Activated CD4-positive, alpha-beta memory T cell treated with anti-CD3 and anti-CD28 coated beads for 36 hours (primary cell): ENCODE measurements at regions not wholly inside any gene's neighbourhood (a gene's known extent, or its start where the extent isn't known, plus 50 kb on each side); places are given as distances from the start of the nearest gene placed in this dataset.

ENCODE experiments used
- CTCF ChIA-PET: fragments of 350-600 bp; sonication (Branson Sonifier 250); formaldehyde crosslinking; loops from one replicate; lab custom pipeline; 2021; ENCODE audit warnings: antibody characterized with exemption, inconsistent platforms; lab: Charles Lee
- POLR2A ChIA-PET: fragments of 350-600 bp; sonication (Branson Sonifier 250); formaldehyde crosslinking; loops from one replicate; lab custom pipeline; 2021; ENCODE audit warnings: antibody characterized with exemption; lab: Charles Lee
- DNase-seq: peaks from one replicate; pipeline ENCODE4 v3.0.0-alpha.2; 2020
- H3K27ac Mint-ChIP-seq: one replicate; pipeline ENCODE4 v1.8.0; 2021; ENCODE audit warnings: mixed read lengths
- H3K27me3 Mint-ChIP-seq: one replicate; pipeline ENCODE4 v1.8.0; 2021; ENCODE audit warnings: mixed read lengths
- H3K36me3 Mint-ChIP-seq: one replicate; pipeline ENCODE4 v1.8.0; 2021; ENCODE audit warnings: mixed read lengths
- H3K4me1 Mint-ChIP-seq: one replicate; pipeline ENCODE4 v1.8.0; 2021; ENCODE audit warnings: low read depth, mixed read lengths
- H3K4me3 Mint-ChIP-seq: one replicate; pipeline ENCODE4 v1.8.0; 2021; ENCODE audit warnings: mild to moderate bottlenecking, mixed read lengths
- H3K9me3 Mint-ChIP-seq: one replicate; pipeline ENCODE4 v1.8.0; 2021; ENCODE audit warnings: mixed read lengths
- intact Hi-C: fragments of 100-400 bp; cut with micrococcal nuclease; formaldehyde crosslinking; loops from one replicate; pipeline ENCODE4 v1.15.1; 2023

DNA sequence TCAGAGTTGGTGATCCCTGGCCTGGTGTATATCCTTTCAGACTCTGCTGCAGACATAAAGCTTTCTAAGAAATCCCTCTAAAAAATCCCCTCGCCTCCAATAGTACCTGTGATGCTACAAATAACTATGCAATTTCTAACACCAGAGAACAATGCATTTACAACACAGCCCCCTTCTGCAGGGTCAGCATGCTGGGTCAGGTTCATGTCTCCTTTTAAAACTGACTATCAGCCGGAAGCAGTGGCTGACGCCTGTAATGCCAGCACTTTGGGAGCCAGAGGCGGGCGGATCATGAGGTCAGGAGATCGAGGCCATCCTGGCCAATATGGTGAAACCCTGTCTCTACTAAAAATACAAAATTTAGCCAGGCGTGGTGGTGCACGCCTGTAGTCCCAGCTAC, 77.0 kb upstream of the SPATA12 start:
- Mint-ChIP-seq H3K4me3 (no peak overlapping the region), H3K9me3 (no peaks in the 10 kb centered on the region), H3K27me3 (no peaks in the 10 kb centered on the region), H3K36me3 (no peaks in the 10 kb centered on the region), H3K27ac (no peak overlapping the region), H3K4me1 (peaks cover 32% of the 10 kb centered on the region)
- CTCF ChIA-PET = interaction anchor here (0.6 kb wide), 1 partner anchor 281 kb away, joined by 5 read pairs; no protein-coding TSS in a partner anchor
- intact Hi-C loops = no loop called here
- POLR2A ChIA-PET = no interaction called here
- DNase-seq = no peak

DNA sequence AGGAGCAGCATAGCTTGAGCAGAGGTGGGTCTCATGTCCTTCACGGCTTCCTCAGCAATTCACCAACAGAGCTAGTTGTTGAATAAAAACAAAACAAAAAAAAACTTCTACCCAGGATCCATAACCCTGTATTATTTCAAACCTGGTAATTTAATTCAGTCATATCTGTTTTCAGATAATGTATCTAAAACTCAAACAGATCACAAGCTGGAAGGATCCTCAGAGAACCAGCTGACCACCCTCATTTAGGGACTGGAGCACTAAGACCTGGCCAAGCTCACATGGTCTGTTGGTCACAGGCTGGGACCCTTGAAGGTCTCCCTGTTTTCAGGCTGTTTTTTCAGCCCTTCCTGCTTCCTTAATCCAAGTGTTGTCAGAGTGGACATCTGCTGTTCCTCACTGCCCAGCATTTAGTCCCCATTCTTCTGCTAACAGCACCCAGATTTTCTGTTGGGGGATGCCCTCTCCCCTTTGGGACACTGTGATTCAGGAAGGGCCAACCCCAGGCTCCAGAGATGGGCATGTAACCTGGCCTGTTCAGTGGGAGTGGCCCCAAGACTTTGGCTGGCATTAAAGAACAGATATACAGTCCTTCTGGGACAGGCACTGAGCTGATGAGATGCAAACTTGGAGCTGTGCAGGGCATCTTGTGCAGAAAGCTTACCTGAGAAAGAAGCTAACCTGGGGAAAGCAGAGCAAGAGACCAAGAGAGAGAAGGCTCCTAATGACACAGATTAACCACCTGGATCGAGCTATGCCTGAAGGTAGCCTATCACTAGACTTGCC, 78.8 kb upstream of the SPATA12 start:
- Mint-ChIP-seq H3K27ac (peak overlapping the region; percentile 72), H3K9me3 (no peaks in the 10 kb centered on the region), H3K36me3 (no peaks in the 10 kb centered on the region), H3K4me3 (no peak overlapping the region), H3K27me3 (no peaks in the 10 kb centered on the region), H3K4me1 (peaks cover 28% of the 10 kb centered on the region)
- CTCF ChIA-PET = interaction anchor here (0.6 to 3.7 kb wide), 14 partner anchors 8 to 280 kb away, joined by 3 to 17 read pairs (median 4); no protein-coding TSS in a partner anchor
- POLR2A ChIA-PET = interaction anchor here (1.1 to 1.4 kb wide), 4 partner anchors 170 to 299 kb away, joined by 3 to 7 read pairs (median 5); partner anchors contain the start of genes ARHGEF3 and TASOR
- no peak for DNase-seq
- intact Hi-C loops = loop anchor here (1.0 to 2.0 kb wide), 7 partner anchors 21 to 279 kb away; partner anchors contain the start of gene ARHGEF3

DNA sequence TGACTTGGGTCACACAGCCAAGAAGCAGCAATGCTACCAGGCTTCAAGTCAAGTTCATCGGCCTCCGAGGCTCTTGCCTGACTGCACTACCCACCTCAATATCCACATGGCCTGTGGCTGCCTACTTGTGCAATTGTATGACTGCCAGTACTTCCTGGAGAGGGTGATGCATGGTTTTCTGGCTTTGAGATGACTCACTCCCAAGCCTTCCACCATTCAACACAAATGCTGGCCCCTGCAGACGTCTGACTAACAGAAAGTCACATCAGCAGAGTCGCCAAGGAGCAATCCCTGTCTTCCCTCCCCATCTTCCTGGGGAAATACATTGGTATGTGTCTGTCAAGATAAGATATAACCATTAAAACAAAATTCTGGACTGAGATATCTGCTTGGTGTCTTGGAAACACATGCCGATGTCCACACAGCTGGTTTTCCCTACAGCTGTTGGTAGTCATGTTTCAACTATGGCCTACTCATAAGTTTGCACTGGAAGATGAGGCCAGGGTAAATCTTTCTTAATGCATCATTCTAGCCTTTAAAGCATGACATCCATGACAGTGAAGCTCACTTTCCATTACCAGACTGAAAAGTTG, 79.6 kb upstream of the SPATA12 start:
- H3K27ac Mint-ChIP-seq = peak overlapping the region; percentile 72
- DNase-seq = peak; percentile 83
- intact Hi-C loops = loop anchor here (1.0 to 2.0 kb wide), 8 partner anchors 20 to 278 kb away; partner anchors contain the start of gene ARHGEF3
- H3K27me3 Mint-ChIP-seq = no peaks in the 10 kb centered on the region
- ChIA-PET CTCF (interaction anchor here (0.6 to 3.7 kb wide), 13 partner anchors 9 to 279 kb away, joined by 3 to 17 read pairs (median 4); no protein-coding TSS in a partner anchor), POLR2A (interaction anchor here (1.1 to 1.4 kb wide), 5 partner anchors 117 to 298 kb away, joined by 3 to 7 read pairs (median 6); partner anchors contain the start of genes ARHGEF3 and TASOR)
- peaks cover 23% of the 10 kb centered on the region for H3K4me1 Mint-ChIP-seq
- no peak overlapping the region for H3K4me3 Mint-ChIP-seq
- H3K36me3 Mint-ChIP-seq = no peaks in the 10 kb centered on the region
- no peaks in the 10 kb centered on the region for H3K9me3 Mint-ChIP-seq

DNA sequence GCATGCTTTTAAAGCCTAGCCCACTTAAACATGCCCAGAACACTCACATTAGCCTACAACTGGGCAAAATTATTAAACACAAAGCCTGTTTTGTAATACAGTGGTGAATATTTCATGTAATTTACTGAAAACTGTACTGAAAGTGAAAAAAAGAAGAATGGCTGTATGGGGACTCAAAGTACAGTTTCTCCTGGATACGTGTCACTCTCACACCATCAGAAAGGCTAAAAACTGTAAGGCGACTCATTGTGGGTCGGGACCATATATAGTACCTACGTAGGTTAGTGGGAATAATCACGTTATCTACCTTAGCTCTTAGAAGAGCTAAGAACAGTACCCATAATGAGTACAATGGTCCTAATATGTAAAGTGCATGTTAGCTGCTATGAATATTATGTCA, 80.2 kb upstream of the SPATA12 start:
- ChIA-PET CTCF (interaction anchor here (0.5 to 3.7 kb wide), 9 partner anchors 9 to 216 kb away, joined by 3 to 17 read pairs (median 4); no protein-coding TSS in a partner anchor), POLR2A (interaction anchor here (1.2 to 1.4 kb wide), 2 partner anchors 116 to 180 kb away, joined by 6 to 7 read pairs; no protein-coding TSS in a partner anchor)
- no peak for DNase-seq
- intact Hi-C loops = loop anchor here (1.0 to 2.0 kb wide), 5 partner anchors 19 to 277 kb away; partner anchors contain the start of gene ARHGEF3
- no peak overlapping the region for H3K4me3 Mint-ChIP-seq
- no peaks in the 10 kb centered on the region for H3K27me3 Mint-ChIP-seq
- H3K36me3 Mint-ChIP-seq = no peaks in the 10 kb centered on the region
- H3K9me3 Mint-ChIP-seq = no peaks in the 10 kb centered on the region
- H3K4me1 Mint-ChIP-seq = peaks cover 17% of the 10 kb centered on the region
- H3K27ac Mint-ChIP-seq = no peak overlapping the region

DNA sequence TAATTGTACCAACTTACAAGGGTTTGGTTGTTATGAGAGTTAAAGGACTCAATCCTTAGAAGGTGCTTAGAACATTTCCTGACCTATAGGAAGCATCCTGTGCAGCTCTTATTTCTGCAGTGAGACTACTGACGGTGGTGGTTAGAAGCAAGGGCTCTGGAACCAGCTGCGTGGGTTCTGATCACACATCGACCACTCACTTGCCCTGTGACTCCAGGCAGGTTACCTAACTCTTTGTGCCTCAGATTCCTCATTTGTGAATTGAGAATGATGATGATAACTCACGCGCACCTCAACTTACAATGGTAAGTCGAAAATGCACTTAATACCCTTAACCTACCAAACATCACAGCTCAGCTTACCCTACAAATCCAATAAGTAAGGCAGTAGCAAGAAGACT, 80.7 kb upstream of the SPATA12 start:
- Mint-ChIP-seq H3K27me3 (no peaks in the 10 kb centered on the region), H3K4me1 (peaks cover 17% of the 10 kb centered on the region), H3K9me3 (no peaks in the 10 kb centered on the region), H3K4me3 (no peak overlapping the region), H3K27ac (no peak overlapping the region), H3K36me3 (no peaks in the 10 kb centered on the region)
- intact Hi-C loops = loop anchor here (1.0 to 2.0 kb wide), 5 partner anchors 19 to 277 kb away; partner anchors contain the start of gene ARHGEF3
- ChIA-PET CTCF (interaction anchor here (0.5 to 3.7 kb wide), 5 partner anchors 10 to 190 kb away, joined by 3 to 17 read pairs (median 5); no protein-coding TSS in a partner anchor), POLR2A (interaction anchor here (1.2 kb wide), 1 partner anchor 116 kb away, joined by 6 read pairs; no protein-coding TSS in a partner anchor)
- no peak for DNase-seq

DNA sequence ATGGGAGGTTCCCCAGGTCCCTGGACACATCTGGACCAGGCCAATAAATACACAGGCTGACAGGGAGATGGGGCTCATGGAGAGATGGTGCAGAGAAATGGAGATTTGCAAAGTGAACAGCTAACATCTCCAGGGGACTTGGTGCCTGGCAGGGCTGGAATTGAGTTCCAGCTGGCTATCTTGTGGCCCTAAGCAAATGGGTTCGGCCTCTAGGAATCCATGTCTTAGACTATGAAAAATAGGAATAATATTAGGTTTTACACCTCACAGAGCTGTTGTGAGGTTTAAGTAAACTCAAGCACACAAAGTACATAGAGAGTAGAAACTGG, 82.9 kb upstream of the SPATA12 start:
- intact Hi-C loops = no loop called here
- Mint-ChIP-seq H3K4me3 (no peak overlapping the region), H3K9me3 (no peaks in the 10 kb centered on the region), H3K36me3 (no peaks in the 10 kb centered on the region), H3K27ac (no peak overlapping the region), H3K27me3 (no peaks in the 10 kb centered on the region), H3K4me1 (peaks cover 17% of the 10 kb centered on the region)
- CTCF ChIA-PET = interaction anchor here (1.3 kb wide), 1 partner anchor 12 kb away, joined by 6 read pairs; no protein-coding TSS in a partner anchor
- DNase-seq = no peak
- POLR2A ChIA-PET = no interaction called here

DNA sequence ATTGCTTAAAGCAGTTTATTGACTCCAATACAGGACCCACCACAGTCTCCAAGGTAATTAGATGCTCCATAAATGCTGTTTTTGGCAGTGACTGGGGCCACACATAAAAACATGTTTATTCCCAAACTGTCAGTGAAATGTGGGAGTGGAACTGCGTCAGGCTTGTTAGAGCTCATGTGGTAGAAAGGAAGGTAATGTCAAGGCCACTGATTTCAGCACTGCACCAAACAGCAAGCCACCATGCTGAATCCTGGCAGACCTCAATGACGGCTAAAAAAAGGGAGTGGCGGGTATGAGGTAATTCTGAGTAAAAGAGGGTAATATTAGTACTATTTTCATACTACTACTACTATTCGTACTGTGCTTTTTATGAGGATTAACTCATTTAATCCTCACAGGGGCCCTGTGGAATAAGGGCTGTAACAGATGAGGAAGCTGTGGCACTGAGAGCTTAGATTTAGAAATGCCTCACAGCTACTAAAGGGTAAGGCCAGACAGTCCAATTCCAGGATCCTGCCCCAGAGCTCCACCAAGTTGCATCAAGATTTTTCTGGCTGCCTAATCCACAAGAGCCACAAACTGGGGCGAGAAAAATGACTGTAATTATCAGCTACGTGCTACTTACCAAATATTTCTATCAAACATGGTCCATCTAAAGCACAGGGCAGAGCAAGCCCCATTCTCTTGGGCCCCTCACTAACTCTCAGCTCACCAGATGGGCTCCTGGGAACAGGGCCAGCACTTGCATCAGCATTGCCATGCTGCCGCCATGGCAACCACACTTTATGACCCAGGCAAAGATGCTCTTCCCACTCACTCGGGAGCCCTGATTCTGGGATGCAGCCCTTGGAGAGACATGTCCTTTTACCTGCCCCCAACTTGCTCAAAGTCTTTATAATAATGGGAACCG, 83.6 kb upstream of the SPATA12 start:
- Mint-ChIP-seq H3K9me3 (no peaks in the 10 kb centered on the region), H3K4me3 (no peak overlapping the region), H3K27ac (no peak overlapping the region), H3K4me1 (peaks cover 17% of the 10 kb centered on the region), H3K27me3 (no peaks in the 10 kb centered on the region), H3K36me3 (no peaks in the 10 kb centered on the region)
- intact Hi-C loops = no loop called here
- ChIA-PET POLR2A (no interaction called here), CTCF (interaction anchor here (1.3 kb wide), 1 partner anchor 12 kb away, joined by 6 read pairs; no protein-coding TSS in a partner anchor)
- no peak for DNase-seq

DNA sequence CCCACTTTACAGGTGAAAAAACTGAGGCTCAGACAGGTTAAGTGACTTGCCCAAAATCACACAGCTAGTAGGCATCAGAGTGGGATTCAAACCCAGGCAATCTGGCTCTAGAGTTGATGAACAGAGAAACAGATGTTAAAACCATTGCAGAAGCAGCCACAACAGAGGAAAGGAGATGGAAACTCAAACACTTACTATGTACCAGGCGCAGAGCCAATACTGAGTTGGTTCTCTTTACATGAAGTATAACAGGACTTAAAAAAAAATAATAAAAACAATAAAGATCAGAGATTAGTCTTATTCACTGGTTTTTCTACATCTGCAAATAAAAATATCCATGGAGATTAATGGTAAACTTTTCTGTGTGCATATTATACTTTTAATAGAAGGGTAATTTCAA, 84.9 kb upstream of the SPATA12 start:
- Mint-ChIP-seq H3K36me3 (no peaks in the 10 kb centered on the region), H3K27ac (no peak overlapping the region), H3K27me3 (no peaks in the 10 kb centered on the region), H3K9me3 (no peaks in the 10 kb centered on the region), H3K4me1 (peaks cover 8% of the 10 kb centered on the region), H3K4me3 (no peak overlapping the region)
- DNase-seq = no peak
- CTCF ChIA-PET = no interaction called here
- intact Hi-C loops = no loop called here
- POLR2A ChIA-PET = no interaction called here

DNA sequence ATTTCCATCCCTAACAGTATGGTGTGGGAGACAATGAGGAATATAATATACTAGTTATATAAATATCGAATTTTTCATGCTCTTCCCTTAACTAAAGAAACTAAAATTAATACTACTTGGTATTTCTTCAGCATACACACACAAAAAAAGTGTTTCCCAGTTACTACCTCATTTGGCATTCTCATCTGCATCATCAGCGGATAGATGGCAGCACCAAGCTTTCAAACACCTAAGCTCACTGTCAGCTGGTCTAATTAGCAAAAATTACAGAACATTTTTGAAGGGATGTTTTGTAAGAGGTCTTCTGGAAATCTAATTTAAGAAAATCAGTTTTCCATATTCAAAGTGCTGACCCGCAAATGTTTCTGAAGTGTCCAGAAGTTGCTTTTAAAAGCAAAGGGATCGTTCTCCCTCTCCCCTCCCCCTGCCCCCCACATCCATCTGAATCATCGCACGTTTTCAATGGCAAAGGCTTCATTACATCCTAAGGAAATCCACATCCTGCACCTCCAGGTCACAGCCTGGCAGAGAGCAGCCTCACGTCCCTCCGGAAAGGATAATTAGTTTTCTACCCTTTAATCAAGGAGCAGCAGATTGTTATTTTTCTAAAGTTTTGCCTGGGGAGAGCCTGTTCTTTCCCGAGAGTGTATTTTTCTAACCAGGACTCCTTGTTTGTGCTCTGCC, 86.1 kb upstream of the SPATA12 start:
- POLR2A ChIA-PET = no interaction called here
- H3K27ac Mint-ChIP-seq = no peak overlapping the region

DNA sequence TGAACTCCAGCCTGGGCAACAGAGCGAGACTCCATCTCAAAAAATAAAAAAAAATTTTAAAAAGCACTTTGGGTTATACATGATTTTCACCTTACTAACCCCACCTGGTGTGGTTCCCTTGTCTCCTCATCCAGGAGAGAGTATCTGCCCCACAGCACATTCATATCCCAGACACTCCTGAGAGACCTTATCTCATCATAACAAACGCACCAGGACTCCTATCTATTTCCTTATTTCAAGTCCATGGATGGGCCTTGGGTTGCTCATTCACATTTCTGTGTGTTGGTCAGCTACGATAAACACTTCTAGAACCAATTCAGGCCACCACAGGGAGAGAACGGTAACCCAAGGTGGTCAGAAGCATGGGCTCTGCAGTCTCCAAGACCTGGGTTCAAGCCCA, 88.6 kb upstream of the SPATA12 start:
- Mint-ChIP-seq H3K27me3 (no peaks in the 10 kb centered on the region), H3K4me1 (peaks cover 7% of the 10 kb centered on the region), H3K4me3 (no peak overlapping the region), H3K9me3 (no peaks in the 10 kb centered on the region), H3K36me3 (no peaks in the 10 kb centered on the region), H3K27ac (no peak overlapping the region)
- POLR2A ChIA-PET = no interaction called here
- CTCF ChIA-PET = interaction anchor here (1.0 kb wide), 1 partner anchor 17 kb away, joined by 3 read pairs; no protein-coding TSS in a partner anchor
- intact Hi-C loops = no loop called here
- no peak for DNase-seq

More for the DNA sequence above, 86.1 kb upstream of the SPATA12 start:
- no peak overlapping the region for H3K4me3 Mint-ChIP-seq
- intact Hi-C loops = no loop called here
- H3K27me3 Mint-ChIP-seq = no peaks in the 10 kb centered on the region
- DNase-seq = no peak
- H3K4me1 Mint-ChIP-seq = peaks cover 7% of the 10 kb centered on the region
- CTCF ChIA-PET = interaction anchor here (0.5 to 1.1 kb wide), 4 partner anchors 174 to 1203 kb away, joined by 3 to 4 read pairs (median 4); no protein-coding TSS in a partner anchor
- no peaks in the 10 kb centered on the region for H3K36me3 Mint-ChIP-seq
- H3K9me3 Mint-ChIP-seq = no peaks in the 10 kb centered on the region
